ENCODE measurements at regions not wholly inside any gene's neighbourhood (a gene's known extent, or its start where the extent isn't known, plus 50 kb on each side); places are given as distances from the start of the nearest gene placed in this dataset.
"Not testable (repeated sequence)": the region's sequence is repeated elsewhere in the genome, so short reads cannot be mapped to it uniquely, and the experiment has no call there.

DNA sequence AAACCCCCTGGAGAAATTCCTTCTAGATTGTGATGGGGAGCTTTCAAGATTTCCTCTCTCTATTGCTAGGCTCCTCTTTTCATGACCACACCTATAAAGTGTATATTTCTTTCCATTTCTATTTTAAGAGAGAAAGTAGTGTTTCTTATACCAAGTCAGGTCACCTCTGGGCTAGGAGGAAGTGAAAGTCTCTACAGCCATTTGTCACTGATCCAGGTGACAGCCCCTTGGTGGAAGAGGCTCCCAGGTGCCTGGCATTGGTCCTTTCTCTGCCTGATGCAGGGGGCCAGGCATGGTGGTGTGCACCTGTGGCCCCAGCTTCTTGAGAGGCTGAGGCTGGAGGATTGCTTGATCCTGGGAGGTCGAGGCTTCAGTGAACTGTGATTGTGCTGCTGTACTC lies 64.7 kb downstream of the DHCR7 start:
- DNase-seq = no peak

DNA sequence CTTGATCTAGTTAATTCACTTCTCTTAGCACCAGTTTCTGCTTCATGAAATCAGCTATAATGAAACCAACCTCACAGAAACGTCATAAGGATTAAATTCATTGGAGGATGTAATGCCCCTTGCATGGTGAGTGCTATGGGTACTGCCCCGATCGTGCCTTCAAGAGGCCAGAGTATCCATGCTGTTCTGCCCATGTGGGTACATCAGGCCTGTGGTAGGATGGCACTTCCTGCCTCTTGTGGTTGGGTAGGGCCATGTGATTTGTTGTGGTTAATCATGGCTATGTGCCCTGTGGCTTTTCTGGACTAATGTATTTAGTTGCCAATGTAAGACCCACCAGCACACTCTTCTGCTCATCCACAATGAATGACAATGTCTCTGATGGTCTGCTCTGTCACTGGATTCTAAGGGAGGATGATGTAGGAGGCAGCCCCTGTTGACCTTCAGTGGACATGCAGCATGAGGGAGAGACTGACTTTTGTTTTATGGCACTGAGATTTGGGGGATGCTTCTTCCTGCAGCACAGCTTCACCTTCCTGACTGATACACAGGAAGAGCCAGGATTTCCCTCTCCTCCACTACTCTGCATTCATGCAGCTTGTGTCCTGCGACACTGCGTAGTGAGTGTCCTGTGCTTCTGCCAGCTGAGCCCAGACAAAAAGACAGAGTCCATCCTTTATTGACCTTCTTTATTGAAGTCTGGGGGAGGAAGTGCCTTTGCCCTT lies 66.2 kb downstream of the DHCR7 start:
- no peak for DNase-seq

DNA sequence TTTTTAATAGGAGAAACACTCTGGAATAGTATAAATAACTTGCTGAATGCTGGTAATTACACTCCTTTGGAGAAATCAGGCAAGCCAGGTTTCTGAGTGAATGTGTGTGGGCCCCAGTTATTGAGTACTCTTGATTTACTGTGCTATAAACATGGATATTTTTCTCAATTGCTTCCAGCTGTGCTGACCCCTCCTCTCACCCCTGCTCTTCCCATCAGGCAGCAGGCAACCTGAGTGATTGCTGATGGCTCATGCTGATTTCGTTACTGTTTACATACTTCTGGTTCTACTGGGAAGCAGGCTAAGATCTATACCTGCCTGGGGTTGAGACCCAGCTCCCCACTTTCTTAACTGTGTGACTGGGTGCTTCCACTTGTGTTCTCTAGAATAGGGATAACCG lies 68.5 kb downstream of the DHCR7 start:
- no peak for DNase-seq

DNA sequence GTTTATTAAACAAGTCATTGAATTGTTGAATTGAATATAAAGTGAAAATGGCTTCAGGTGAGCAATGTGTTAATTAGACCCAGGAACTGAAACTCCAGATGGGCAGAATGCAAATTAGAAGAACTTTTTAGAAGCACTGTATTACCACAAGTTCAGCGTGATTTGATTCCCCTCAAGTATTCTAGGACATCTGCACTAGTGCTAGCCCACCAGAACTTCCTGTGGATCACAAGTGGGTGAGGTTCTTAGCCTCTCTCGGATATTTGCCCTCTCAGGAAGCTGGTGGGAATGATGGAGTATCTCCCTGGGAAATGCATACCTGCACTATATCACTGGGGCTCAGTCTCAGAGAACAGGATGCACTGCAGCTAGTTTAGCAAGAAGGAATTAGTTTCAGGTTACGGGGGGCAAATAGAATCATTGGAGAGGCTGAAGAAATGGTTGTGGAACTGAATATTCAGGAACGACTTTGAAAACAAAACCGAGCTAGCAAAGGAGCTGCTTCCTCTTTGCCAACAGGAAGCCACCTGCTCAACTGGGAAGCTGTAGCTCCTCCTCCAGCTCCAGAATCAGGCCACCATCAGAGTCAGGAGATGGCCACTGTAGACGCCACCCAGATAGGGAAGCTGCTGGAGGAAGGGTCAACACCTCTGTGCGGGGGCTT lies 74.3 kb downstream of the DHCR7 start:
- no peak for DNase-seq

DNA sequence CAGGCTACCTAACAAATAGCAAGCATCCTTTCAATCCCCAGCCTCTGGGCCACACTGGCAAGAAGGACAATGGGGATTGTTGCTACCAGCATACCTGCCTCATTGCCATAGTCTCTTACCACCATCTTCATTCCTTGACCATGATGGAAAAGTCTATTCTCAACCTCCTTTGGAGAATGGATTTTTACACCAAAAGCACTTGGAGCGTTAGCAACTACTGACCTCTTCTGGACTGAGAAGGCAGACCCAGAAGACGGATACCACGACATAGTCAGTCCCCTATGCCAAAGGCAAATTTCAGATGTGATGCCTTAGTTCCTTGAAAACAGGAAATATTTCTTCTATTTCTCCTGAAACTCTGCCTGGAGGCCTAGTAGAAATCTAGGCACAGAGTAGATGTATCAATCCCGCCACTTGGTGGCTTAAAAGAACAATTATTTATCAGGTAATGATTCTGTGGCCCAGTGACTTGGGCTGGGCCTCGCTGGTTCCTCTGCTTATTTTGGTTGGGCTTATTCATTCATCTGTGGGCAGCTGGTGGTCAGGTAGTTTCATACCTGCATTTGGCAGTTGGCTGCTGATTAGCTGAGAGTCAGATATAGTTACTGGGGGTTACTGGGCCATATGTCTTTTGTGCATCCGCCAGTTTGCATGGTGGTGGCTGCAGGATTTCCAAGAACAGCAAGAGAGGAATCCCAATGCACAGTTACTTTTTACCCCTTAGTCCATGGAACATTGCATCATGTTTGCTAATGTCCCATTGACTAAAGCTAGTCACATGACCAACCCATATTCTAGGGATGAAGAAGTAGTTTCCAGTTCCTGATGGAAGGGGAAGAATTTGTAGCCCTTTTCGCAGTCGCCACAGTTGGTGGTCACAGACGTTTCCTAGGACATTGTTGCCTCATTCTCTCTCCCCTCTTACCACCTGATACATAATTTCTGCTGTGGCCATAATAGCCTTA lies 75.2 kb downstream of the DHCR7 start:
- DNase-seq = peak in 11 of 58 donors; percentile 1 to 72 (median 14)

DNA sequence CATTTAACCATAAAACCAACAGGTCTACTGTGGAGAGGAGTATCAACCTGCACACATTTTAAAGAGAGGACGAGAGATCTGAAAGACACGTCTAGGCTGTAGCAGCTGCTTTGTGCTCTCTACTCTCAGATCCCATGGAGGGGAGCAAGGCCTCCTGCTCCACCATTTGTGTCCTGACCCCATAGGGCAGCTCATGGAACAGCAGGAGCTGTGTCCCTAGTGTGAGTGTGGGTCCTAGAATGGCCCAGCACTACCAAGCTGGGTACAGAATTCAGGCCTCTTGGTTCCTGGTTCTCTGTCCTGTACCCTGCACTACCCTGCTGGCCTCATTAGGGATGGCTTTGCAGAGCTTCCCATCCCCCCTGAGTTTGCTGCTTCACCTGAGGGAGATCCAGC lies 76.5 kb downstream of the DHCR7 start:
- DNase-seq = no peak

DNA sequence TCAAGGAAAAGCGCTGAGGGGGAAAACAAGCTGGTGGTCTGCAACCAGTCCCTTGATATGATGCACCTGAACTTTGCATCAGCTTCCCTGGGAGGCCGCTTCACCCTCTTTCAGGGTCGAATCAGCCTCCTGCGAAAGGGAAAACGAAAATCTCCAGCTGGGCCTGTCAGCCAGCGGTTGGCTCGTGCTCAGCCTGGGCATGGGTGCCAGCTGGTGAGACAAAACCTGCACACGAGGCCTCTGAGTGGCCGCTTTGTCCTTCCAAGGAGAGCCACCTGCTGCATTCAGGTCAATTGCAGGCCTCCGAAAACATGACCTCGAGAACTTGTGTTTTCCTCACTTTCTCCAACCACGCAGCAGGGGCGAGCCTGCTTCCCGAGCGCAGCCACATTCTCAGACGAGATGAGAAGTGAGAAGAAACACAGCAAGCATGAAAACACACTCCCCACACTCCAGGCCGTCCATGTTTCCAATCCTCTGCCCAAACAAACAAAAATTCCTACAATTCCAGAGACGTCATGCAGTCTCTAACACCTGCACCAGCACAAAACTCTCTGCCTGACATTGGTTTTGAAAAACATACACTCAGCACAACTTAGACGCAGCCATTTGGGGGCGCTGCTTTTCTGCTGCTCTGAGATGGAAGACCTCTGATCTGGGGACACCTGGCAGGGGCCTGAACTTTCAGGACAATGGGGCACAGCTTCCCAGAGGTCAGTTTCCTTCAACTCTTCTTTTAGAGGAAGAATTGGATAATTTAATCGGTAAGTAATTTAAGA lies 77.1 kb downstream of the DHCR7 start:
- DNase-seq = peak in 5 of 58 donors; percentile 5 to 16 (median 9)

DNA sequence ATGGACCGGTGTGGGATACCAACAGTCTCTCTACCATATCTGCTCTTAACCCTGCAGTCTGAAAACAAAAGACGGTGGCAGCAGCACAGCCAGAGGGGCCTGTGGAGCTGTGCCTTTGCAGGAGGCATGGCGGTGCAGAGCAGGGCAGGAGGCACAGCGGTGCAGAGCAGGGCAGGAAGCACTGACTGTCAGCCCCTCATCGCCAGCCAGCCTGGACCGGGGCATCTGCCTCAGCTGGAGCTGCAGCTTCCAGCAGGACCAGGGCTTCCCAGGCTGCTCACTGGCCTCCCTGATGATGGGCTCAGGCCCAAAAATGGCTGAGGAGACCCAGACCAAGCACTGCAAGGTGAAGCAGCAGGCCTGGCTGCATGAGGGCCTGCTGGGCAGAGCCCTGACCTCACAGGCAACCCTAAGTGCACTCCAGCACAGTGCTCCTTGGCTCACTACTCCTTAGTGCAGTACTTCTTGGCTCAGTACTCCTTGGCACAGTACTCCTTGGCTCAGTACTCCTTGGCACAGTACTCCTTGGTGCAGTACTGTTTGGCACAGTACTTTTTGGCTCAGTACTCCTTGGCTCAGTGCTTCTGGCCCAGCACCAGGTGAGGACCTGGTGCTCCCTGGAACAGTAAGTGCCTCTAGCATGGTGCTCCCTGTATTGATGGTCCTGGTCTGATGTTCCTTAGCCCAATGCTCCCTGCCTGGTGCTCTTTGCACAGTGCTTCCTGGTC lies 78.0 kb downstream of the DHCR7 start:
- no peak for DNase-seq

DNA sequence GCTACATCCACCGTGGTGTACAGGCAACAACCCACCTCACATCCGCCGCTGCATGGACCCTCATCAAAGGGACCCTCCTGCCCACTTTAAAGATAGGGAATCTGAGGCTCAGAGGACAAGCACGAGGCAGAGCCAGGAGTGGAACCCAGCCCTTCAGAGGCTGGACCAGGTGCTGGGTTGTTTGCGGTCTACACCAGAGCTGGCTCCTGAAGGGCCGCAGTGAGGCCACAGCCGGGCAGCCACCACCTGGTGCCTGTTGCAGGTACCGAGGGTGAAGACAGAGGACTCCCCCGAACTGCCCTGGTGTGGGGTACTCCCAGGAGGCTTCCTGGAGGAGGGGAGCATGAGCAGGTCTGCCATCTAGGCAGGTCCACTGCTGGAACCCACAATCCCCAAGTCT lies 78.8 kb downstream of the DHCR7 start:
- DNase-seq = no peak

DNA sequence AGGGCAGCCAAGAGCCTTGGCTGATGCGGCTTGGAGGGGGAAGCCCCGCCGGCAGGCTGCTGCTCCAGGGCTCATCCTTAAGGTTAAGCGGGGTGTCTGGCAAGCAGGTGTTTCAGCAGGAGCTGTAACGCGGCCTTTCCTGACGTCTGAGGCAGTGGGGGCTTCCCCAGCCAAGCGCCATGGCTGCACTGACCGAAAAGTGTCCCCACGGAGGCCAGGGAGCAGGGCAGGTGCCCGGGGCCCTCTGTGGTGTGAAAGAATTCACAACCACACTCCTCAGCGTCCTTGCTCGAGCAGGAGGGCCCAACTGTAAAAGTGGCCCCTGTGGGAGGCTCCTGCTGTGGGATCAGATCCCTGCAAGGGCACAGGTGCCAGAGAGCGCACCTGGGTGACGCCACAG lies 79.2 kb downstream of the DHCR7 start:
- no peak for DNase-seq

DNA sequence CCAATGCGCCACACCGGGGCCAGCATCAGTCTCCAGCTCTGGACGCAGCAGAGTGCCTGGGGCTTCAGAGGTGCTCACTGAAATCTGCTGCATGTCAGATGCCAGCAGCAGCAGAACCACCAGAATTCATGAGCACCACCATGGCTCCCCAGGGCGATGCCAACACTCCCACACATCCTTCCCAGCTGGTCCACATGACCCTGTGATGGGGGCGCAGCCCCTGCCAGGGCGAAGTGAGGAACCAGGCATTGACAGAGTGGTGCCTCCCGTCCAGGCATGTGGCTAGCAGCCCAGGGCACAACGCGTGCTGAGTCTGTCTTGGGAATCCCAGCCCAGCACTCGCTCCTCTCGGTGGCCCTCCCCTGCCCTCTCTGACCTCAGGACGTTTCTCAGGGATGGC lies 80.4 kb downstream of the DHCR7 start:
- no peak for DNase-seq

DNA sequence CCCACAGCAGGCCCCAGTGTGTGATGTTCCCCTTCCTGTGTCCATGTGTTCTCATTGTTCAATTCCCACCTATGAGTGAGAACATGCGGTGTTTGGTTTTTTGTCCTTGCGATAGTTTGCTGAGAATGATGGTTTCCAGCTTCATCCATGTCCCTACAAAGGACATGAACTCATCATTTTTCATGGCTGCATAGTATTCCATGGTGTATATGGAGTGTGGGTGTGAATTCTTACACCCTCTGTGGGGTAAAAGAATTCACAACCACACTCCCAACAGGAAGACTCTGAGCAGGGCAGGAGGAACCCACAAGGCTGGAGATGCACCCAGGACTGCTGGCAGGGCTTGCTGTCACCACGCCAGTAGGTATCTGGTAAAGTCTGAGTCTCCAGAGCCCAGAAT lies 80.9 kb downstream of the DHCR7 start:
- DNase-seq = not testable (repeated sequence)

DNA sequence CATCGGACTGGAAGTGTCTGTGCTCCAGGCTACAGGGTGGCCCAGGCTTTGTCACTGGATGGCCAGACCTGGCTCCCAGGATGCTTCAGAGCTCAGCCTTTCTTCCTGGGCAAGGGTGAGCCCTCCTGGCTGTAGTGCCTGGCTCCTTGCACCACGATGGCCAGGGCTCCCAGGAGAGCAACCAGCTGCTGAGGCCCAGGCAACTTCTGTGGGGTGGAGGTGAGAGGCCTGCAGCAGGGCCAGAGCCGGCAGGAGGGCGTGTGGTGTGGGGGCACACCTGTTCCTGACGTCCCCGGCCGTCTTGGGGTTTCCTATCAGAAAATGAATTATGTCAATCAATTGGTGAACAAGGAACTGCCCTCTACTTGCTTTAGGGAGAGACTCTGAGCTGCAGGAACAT lies 82.1 kb downstream of the DHCR7 start:
- no peak for DNase-seq

DNA sequence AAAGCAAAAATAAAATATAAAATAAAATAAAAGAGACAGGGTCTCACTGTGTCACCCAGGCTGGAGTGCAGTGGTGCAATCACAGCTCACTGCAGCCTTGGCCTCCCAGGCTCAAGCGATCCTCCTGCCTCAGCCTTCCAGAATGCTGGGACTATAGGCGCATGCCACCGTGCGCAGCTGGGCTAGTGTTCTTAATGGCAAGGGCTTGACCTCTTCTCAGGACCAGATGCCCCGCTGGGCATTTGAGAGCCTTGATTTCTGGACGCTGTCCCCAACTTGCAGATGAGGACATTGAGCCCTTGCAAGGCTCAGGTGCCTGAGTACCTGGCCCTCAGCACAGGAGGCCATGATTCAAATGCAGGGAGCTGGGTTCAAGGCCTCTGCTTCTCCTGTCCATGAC lies 82.6 kb downstream of the DHCR7 start:
- no peak for DNase-seq

DNA sequence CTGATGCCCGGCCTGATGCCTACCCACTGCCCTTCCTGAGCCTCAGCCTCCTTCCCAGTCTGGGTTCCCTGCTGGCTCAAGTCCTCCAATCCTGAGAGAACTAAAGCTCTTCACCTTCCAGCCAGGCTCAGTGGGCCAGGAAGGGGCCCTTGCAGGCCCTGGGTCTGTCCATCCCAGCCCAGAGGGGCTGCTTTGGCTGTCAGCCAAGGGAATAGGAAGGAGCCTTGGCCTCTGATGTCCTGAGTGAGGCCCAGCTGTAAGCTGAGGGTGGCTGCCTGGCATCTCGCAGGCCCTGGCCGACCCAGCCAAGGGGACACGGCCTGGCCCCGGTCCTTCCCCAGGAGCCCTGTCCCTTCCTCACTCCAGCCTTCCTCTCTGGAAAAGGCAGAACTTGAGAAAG lies 83.4 kb downstream of the DHCR7 start:
- peak in 1 of 58 donors; percentile 14 for DNase-seq

DNA sequence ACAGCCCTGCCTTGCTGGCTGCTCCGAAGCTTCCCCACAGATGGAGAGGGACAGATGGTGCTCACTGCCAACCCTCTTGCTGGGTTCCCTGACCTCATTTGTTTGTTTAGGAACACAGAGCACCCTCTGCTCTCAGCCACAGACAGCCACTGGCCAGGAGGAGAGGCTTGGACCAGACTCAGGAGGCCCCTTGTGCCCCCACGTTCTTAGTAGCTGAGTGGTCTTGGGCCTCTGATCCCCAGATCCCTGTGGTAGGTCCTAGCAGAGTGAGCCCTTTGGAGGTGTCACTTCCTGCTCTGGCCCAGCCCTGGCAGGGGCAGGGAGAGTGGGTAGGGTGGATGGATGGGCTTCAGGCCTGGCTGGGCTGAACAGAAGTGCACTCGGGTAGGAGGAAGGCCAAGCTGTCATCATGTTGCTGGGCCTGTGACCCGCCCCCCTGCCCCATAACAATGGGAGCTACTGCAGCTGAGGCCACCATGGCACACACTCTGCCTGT lies 84.0 kb downstream of the DHCR7 start:
- peak in 29 of 58 donors; percentile 4 to 68 (median 36) for DNase-seq

DNA sequence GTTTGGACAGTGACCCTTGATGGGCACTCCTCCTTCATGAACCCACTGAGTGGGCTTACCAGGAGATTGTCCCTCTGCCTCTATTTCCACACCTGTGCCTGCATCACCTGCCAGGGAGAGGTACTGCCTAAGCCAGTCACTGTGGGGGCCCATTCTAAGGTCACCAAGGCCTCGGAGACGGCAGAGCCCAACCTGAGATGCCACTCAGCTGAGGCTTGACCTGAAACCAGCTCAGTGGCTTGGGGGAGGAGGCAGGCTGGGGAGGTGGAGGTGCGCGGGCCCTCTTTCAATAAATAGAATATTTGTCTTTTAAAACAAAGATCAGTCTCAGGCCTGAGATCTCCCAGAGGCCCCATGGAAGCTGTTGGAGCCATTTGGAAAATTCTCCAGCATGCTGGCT lies 84.5 kb downstream of the DHCR7 start:
- no peak for DNase-seq

DNA sequence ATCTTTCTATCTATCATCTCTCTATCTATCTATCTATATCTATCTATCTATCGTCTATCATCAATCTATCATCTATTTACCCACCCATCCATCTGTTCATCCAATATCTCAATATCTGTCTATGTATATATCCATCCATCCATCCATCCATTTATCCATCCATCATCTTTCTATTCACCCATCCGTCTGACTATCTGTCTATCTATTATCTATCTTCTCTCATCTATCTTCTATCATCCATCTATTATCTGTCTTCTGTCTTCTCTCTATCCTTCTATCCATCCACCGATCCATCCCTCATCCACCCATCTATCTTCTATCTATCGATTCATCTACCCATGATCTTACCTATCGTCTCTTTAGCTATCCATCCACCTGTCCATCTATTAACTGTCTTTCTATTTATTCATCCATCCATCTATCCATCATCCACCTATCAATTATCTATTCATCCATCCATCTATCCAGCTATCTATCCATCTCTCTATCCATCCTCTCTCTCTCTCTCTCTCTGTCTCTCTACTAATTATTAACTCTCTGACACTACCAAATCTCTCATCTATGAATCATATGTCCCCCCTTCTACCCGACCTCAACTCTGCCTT lies 89.1 kb downstream of the DHCR7 start:
- no peak for DNase-seq

DNA sequence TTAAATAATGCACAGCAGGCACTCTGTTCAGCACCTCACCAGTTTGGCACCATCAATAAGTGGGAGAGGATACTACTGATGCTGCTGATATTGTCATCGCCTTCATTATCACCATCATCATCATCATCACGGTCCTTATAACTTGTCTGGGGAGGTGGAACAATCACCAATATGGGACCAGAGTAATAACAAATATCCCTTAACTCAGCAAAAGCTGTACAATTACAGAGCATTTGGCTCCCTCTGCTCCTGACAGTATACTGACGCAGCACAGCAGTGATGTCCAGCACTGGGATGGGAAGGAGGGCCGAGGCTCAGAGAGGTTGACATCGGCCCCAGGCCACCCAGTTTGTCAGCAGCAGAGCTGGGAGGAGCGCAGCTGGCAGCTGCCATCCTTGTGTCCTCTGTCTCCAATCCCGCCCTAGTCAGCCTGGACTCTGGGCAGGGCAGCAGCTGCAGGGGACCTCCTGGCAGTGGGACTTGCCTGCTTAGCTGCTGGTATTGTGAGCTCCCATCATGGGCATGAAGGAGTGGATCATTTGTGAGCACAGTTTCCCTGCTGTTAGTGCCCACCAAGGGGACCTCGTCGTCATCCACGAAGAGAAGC lies 90.0 kb downstream of the DHCR7 start:
- no peak for DNase-seq
